ENCODE measurements at regions not wholly inside any gene's neighbourhood (a gene's known extent, or its start where the extent isn't known, plus 50 kb on each side); places are given as distances from the start of the nearest gene placed in this dataset.
"Not testable (repeated sequence)": the region's sequence is repeated elsewhere in the genome, so short reads cannot be mapped to it uniquely, and the experiment has no call there.

- Histone ChIP-seq H3K27me3 (ENCODE audit: control insufficient read depth, insufficient read depth, low read length) (no peaks in the 10 kb centered on the region), H3K36me3 (replicated peaks; ENCODE audit: control insufficient read depth, insufficient read depth, low read length) (no peaks in the 10 kb centered on the region), H3K4me3 (ENCODE audit: insufficient read depth, low read depth, low read length) (no peak overlapping the region)
- DNase-seq = no peak
Observed at GRCh38 chr10:15440204-15440711, 69.2 kb upstream of the FAM171A1 start.

DNA sequence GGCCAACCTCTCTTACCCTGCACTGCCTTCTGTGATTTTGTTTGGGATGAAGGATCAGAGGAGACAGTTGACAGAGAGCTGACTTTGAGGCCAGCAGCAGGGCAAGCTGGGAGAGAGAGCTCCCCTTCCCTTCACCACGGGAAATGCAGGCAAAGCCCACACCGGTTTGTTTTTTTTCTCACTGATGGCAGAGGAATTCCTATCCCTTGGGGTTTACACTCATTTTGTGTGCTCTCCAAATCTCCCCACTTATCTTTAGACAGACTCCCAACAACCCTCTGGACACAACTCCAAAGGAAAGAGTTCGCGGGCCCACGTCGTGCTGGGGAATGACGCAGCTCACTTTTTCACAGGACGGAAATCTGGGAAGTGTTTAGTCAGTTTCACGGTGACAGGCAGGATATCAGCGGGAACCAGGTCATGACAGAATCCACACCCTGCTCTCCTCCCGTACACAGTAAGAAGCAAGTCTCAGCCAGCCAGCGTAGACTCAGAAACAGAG, 68.3 kb upstream of the FAM171A1 start:
- no peak overlapping the region for H3K4me3 ChIP-seq (ENCODE audit: insufficient read depth, low read depth, low read length)
- peaks cover 2% of the 10 kb centered on the region; the same call in 1 of the 2 replicates for H3K27me3 ChIP-seq (ENCODE audit: control insufficient read depth, insufficient read depth, low read length)
- DNase-seq = peak; percentile 36
- H3K36me3 ChIP-seq (replicated peaks; ENCODE audit: control insufficient read depth, insufficient read depth, low read length) = no peaks in the 10 kb centered on the region

DNA sequence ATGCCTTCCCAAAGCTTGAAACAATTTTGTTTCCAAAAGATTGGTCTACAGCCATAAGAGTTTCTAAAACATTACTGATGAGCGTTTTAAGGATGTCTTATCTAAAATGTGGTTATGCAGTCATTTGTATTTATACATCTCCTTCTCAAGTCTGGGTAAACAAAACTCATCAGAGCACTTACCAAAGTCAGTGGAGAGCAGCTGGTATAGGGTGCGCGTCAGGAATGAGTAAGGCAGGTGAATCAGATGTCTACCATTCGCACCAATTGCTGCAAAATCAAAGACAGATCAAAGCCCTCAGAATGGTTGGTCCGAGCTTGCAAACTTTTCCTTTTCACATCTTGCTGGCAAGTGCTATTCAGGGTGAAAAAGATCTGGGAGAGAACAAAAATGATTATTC, 65.6 kb upstream of the FAM171A1 start:
- Histone ChIP-seq H3K36me3 (replicated peaks; ENCODE audit: control insufficient read depth, insufficient read depth, low read length) (no peaks in the 10 kb centered on the region), H3K4me3 (ENCODE audit: insufficient read depth, low read depth, low read length) (no peak overlapping the region), H3K27me3 (ENCODE audit: control insufficient read depth, insufficient read depth, low read length) (peaks cover 2% of the 10 kb centered on the region; the same call in 1 of the 2 replicates)
- no peak for DNase-seq

DNA sequence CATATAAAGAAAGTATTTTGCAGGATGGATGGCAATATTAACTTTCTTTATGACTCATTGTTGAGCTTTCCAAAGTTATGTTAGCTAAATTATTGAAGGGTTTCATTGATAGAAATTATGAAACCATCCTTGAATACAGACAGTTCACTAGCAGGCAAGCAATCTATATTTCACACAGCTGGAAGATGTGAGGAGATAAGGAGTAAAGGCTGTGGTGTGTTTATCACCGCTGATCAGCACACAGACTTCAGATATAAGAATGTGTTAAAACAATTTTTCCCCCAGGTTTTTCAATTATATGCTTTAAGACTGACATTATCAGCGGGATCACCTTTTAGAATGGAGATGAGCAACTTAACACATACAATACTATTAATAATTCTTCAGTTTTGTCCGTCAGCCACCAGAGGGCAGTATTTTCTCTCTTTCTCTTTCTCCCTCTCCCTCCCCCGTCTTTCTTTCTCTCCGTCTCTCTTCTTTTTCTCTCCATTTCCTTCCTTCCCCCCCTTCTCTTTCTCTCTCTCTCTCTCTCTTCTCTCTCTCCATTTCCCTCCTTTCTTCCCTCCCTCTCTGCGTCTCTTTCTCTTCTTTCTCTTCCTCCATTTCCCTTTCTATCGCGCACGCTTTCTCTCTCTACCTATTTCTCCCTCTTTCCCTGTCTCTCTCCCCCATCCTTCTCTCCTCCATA, 62.9 kb upstream of the FAM171A1 start:
- DNase-seq = peak; percentile 52
- H3K4me3 ChIP-seq (ENCODE audit: insufficient read depth, low read depth, low read length) = peak overlapping the region; percentile 19; the same call in 1 of the 2 replicates
- peaks cover 2% of the 10 kb centered on the region; the same call in 1 of the 2 replicates for H3K27me3 ChIP-seq (ENCODE audit: control insufficient read depth, insufficient read depth, low read length)
- H3K36me3 ChIP-seq (replicated peaks; ENCODE audit: control insufficient read depth, insufficient read depth, low read length) = no peaks in the 10 kb centered on the region

- Histone ChIP-seq H3K4me3 (ENCODE audit: insufficient read depth, low read depth, low read length) (no peak overlapping the region), H3K27me3 (ENCODE audit: control insufficient read depth, insufficient read depth, low read length) (peaks cover 2% of the 10 kb centered on the region; the same call in 1 of the 2 replicates)
- no peak for DNase-seq
Observed at GRCh38 chr10:15432266-15432665, 61.2 kb upstream of the FAM171A1 start.

DNA sequence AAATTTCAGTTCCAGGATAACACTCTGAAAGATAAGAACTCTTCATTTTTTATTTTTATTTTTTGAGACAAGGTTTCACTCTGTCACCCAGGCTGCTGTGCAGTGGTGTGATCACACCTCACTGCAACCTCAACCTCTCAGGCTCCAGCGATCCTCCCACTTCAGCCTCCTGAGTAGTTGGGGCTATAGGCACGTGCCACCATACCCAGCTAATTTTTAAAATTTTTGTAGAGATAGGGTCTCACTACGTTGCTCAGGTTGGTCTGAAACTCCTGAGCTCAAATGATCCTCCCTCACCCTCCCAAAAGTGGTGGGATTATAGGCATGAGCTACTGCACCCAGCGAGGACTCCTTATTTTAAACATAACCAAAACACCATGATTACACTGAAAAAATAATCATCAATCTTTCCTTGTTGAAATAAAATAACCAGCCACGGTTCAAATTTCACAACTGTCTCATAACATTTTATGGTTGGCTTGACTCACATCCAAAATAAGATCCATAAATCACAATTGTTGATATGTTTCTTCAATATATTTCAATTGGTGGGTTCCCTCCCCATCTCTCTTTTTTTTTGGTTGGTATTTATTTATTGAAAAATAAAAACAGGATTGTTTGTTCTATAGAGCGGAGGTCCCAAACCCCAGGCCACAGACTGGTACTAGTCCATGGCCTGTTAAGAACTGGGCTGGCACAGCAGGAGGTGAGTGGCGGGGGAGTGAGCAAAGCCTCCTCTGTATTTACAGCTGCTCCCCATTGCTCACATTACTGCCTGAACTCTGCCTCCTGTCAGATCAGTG, 60.1 kb upstream of the FAM171A1 start:
- no peak for DNase-seq

More at GRCh38 chr10:15432266-15432665, 61.2 kb upstream of the FAM171A1 start:
- no peaks in the 10 kb centered on the region for H3K36me3 ChIP-seq (replicated peaks; ENCODE audit: control insufficient read depth, insufficient read depth, low read length)

GRCh38 chr10:15428681-15429080, 57.6 kb upstream of the FAM171A1 start:
- Histone ChIP-seq H3K4me3 (ENCODE audit: insufficient read depth, low read depth, low read length) (no peak overlapping the region), H3K27me3 (ENCODE audit: control insufficient read depth, insufficient read depth, low read length) (no peaks in the 10 kb centered on the region), H3K36me3 (replicated peaks; ENCODE audit: control insufficient read depth, insufficient read depth, low read length) (no peaks in the 10 kb centered on the region)
- no peak for DNase-seq

More for the DNA sequence above, 60.1 kb upstream of the FAM171A1 start:
- peaks cover 2% of the 10 kb centered on the region; the same call in 1 of the 2 replicates for H3K27me3 ChIP-seq (ENCODE audit: control insufficient read depth, insufficient read depth, low read length)
- H3K36me3 ChIP-seq (replicated peaks; ENCODE audit: control insufficient read depth, insufficient read depth, low read length) = no peaks in the 10 kb centered on the region
- H3K4me3 ChIP-seq (ENCODE audit: insufficient read depth, low read depth, low read length) = no peak overlapping the region

- peak; percentile 59 for DNase-seq
- H3K27me3 ChIP-seq (ENCODE audit: control insufficient read depth, insufficient read depth, low read length) = no peaks in the 10 kb centered on the region
- no peaks in the 10 kb centered on the region for H3K36me3 ChIP-seq (replicated peaks; ENCODE audit: control insufficient read depth, insufficient read depth, low read length)
- H3K4me3 ChIP-seq (ENCODE audit: insufficient read depth, low read depth, low read length) = no peak overlapping the region
Observed at GRCh38 chr10:15427843-15428414, 56.8 kb upstream of the FAM171A1 start.

DNA sequence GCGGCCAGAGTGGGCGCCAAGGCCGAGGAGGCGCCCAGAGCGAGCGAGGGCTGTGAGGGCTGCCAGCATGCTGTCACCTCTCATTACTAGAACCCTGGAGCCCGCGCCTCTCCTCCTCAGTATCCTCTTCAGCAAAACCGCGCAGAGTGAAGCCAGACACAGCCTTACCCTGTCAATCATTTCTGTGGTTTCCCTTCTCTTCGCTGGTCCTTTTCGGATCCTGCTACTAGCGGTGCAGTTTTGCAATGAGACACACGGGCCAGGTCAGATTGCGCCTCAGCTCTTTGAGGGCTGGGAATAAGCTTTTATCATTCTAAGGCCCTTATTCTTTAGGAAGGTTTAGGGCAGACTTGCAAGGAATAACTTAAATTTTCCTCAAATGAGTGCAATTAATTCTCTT, 55.5 kb upstream of the FAM171A1 start:
- Histone ChIP-seq H3K4me3 (ENCODE audit: insufficient read depth, low read depth, low read length) (no peak overlapping the region), H3K27me3 (ENCODE audit: control insufficient read depth, insufficient read depth, low read length) (no peaks in the 10 kb centered on the region), H3K36me3 (replicated peaks; ENCODE audit: control insufficient read depth, insufficient read depth, low read length) (no peaks in the 10 kb centered on the region)
- no peak for DNase-seq

GRCh38 chr10:15426115-15426514, 55.0 kb upstream of the FAM171A1 start:
- Histone ChIP-seq H3K36me3 (replicated peaks; ENCODE audit: control insufficient read depth, insufficient read depth, low read length) (no peaks in the 10 kb centered on the region), H3K4me3 (ENCODE audit: insufficient read depth, low read depth, low read length) (no peak overlapping the region), H3K27me3 (ENCODE audit: control insufficient read depth, insufficient read depth, low read length) (no peaks in the 10 kb centered on the region)
- no peak for DNase-seq

DNA sequence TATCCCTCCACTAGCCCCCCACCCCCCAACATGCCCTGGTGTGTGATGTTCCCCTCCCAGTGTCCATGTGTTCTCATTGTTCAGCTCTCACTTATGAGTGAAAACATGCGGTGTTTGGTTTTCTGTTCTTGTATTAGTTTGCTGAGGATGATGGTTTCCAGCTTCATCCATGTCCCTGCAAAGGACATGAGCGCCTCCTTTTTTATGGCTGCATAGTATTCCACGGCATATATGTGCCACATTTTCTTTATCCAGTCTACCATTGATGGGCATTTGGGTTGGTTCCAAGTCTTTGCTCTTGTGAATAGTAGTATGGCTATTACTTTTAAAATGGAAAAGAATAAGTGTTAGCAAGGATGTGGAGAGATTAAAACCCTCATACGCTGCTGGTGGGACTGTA, 50.8 kb upstream of the FAM171A1 start:
- not testable (repeated sequence) for H3K27me3 ChIP-seq (ENCODE audit: control insufficient read depth, insufficient read depth, low read length); H3K36me3 ChIP-seq (replicated peaks; ENCODE audit: control insufficient read depth, insufficient read depth, low read length); H3K4me3 ChIP-seq (ENCODE audit: insufficient read depth, low read depth, low read length); DNase-seq

All from H7 (cell line).